Lower leg skin (tissue), 4 donors: ENCODE measurements at regions not wholly inside any gene's neighbourhood (a gene's known extent, or its start where the extent isn't known, plus 50 kb on each side); places are given as distances from the start of the nearest gene placed in this dataset.

Experiments used
- DNase-seq, 2 donors: peaks; one replicate each; pipeline ENCODE4 v3.0.0-alpha.2; 2019; ENCODE audit warnings: low spot score in 2 of 2
- H3K4me3 ChIP-seq: fragments of 200-600 bp; sonication (generic); 2 replicates; pipeline ENCODE4 v1.5.1; 2017; ENCODE audit warnings: mild to moderate bottlenecking, low read depth; ENCODE audit not compliant: poor library complexity, severe bottlenecking
- POLR2A ChIP-seq, 2 donors: fragments of 450-650 bp; IDR thresholded peaks; one replicate each; pipeline ENCODE4 v1.6.1; 2016 to 2017; ENCODE audit warnings: antibody characterized with exemption in 2 of 2, mild to moderate bottlenecking in 1 of 2, moderate library complexity in 1 of 2
- WGBS, 2 donors: methylation state at CpG; one replicate each; pipeline ENCODE4 v1.1.5; 2018; 5-methylcytosine and 5-hydroxymethylcytosine counted together
- intact Hi-C: fragments of 100-400 bp; cut with DNase I; formaldehyde crosslinking; loops from one replicate; pipeline ENCODE4 v1.15.0; 2023; ENCODE audit warnings: low total_unique reads
- TF ChIP-seq, protein P1 (sequence below), 3 donors: fragments of 450-650 bp; IDR thresholded peaks; one replicate each; pipeline ENCODE4 v1.5.1; 2016; ENCODE audit warnings: antibody characterized with exemption in 3 of 3, mild to moderate bottlenecking in 3 of 3, moderate library complexity in 2 of 3

GRCh38 chr2:18825838-18826237, 236.5 kb upstream of the NT5C1B start:
- intact Hi-C loops = no loop called here
- no peak overlapping the region for H3K4me3 ChIP-seq
- no peak for TF ChIP-seq POLR2A (IDR thresholded peaks at IDR 0.05)
- TF ChIP-seq, protein P1, sequence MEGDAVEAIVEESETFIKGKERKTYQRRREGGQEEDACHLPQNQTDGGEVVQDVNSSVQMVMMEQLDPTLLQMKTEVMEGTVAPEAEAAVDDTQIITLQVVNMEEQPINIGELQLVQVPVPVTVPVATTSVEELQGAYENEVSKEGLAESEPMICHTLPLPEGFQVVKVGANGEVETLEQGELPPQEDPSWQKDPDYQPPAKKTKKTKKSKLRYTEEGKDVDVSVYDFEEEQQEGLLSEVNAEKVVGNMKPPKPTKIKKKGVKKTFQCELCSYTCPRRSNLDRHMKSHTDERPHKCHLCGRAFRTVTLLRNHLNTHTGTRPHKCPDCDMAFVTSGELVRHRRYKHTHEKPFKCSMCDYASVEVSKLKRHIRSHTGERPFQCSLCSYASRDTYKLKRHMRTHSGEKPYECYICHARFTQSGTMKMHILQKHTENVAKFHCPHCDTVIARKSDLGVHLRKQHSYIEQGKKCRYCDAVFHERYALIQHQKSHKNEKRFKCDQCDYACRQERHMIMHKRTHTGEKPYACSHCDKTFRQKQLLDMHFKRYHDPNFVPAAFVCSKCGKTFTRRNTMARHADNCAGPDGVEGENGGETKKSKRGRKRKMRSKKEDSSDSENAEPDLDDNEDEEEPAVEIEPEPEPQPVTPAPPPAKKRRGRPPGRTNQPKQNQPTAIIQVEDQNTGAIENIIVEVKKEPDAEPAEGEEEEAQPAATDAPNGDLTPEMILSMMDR (IDR thresholded peaks at IDR 0.05) = no peak
- 76 to 77% methylated on average over 7 of the region's 7 CpGs for WGBS, 2 donors
- DNase-seq = no peak

DNA sequence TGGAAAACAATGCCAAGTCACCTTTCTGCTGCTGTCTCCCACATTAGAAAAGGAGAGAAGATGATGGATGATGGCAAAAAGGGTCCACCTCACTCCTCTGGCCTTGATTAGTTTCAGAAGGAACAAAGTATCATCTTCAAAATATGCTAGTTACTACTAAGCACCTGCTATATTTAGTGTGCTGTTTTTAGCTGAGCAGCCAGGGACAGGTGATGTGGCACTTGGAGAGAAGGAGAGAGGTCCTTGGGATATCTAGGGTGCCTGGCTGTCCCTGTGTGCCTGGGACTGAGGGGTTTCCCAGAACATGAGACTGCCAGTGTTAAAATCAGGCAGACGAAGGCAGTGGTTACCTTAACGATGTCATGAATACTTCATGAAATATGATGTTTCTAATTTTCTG, 235.5 kb upstream of the NT5C1B start:
- TF ChIP-seq, protein P1 (IDR thresholded peaks at IDR 0.05) = no peak
- no peak for TF ChIP-seq POLR2A (IDR thresholded peaks at IDR 0.05)
- DNase-seq = no peak
- intact Hi-C loops = no loop called here
- WGBS, 2 donors = 96 to 98% methylated on average over 2 of the region's 2 CpGs
- H3K4me3 ChIP-seq = no peak overlapping the region

GRCh38 chr2:18824325-18824790, 235.0 kb upstream of the NT5C1B start:
- WGBS, 2 donors = 80 to 81% methylated on average over 2 of the region's 2 CpGs
- intact Hi-C loops = no loop called here
- TF ChIP-seq POLR2A (IDR thresholded peaks at IDR 0.05) = no peak
- TF ChIP-seq, protein P1 (IDR thresholded peaks at IDR 0.05) = no peak
- no peak overlapping the region for H3K4me3 ChIP-seq
- no peak for DNase-seq

- intact Hi-C loops = no loop called here
- DNase-seq = no peak
- H3K4me3 ChIP-seq = no peak overlapping the region
- WGBS, 2 donors = 96 to 100% methylated on average over 1 of the region's 1 CpG
- TF ChIP-seq POLR2A (IDR thresholded peaks at IDR 0.05) = no peak
- TF ChIP-seq, protein P1 (IDR thresholded peaks at IDR 0.05) = no peak
Measured at GRCh38 chr2:18821431-18821830, 232.1 kb upstream of the NT5C1B start.

- intact Hi-C loops = no loop called here
- WGBS, 2 donors = 61 to 62% methylated on average over 1 of the region's 1 CpG
- no peak for TF ChIP-seq POLR2A (IDR thresholded peaks at IDR 0.05)
- TF ChIP-seq, protein P1 (IDR thresholded peaks at IDR 0.05) = no peak
- DNase-seq = no peak
- no peak overlapping the region for H3K4me3 ChIP-seq
Measured at GRCh38 chr2:18820966-18821365, 231.6 kb upstream of the NT5C1B start.

- 86 to 91% methylated on average over 2 of the region's 2 CpGs for WGBS, 2 donors
- intact Hi-C loops = no loop called here
- no peak overlapping the region for H3K4me3 ChIP-seq
- TF ChIP-seq, protein P1 (IDR thresholded peaks at IDR 0.05) = no peak
- no peak for TF ChIP-seq POLR2A (IDR thresholded peaks at IDR 0.05)
- no peak for DNase-seq
Measured at GRCh38 chr2:18819566-18819965, 230.2 kb upstream of the NT5C1B start.
